Superior temporal gyrus (tissue), 1 donor: ENCODE measurements at regions not wholly inside any gene's neighbourhood (a gene's known extent, or its start where the extent isn't known, plus 50 kb on each side); places are given as distances from the start of the nearest gene placed in this dataset.
"Not testable (repeated sequence)": the region's sequence is repeated elsewhere in the genome, so short reads cannot be mapped to it uniquely, and the experiment has no call there.

Experiments used
- DNase-seq: peaks from one replicate; pipeline ENCODE4 v3.0.0-alpha.2; 2016; ENCODE audit errors: extremely low spot score

- DNase-seq = no peak
These were observed 265.3 kb upstream of the IL12A start for GRCh38 chr3:159723295-159723694.

DNA sequence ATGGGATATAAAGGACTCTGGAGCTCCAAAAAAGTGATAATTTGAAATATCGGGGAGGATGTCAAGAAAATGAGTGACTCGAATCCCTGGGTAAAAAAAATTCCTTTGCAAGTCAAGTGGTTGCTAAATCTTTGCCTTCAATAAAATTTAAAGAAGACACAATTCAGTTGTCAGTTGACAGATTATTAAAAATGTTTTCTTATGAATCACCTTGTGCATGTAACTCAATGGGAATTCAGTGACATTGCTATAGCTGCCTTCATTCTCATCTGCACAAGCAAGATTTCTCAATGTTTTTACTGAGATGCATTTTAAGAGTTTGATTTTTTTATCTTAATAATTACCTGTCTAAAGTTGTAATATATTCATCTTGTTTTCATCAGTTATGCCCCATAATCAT lies 264.0 kb upstream of the IL12A start:
- no peak for DNase-seq

GRCh38 chr3:159726231-159726964 lies 262.2 kb upstream of the IL12A start:
- DNase-seq = no peak

DNA sequence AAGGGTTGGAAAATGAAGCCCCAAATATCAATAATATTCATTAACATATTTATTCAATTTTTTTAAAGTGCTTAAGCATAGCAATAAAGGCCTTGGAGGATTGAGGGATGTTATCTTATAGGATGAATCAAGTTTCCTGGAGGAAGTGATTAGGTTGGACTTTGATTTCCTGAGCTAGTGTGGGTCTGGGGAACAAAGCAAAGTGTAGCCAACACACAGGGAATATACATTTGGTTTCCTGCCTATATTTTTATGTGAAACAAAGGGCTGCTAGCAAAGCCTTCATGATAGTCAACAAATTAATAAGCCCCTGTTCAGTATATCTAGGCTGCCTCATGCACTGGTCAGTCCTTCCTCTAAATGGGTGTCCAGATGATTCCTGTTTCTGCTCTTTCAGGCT lies 261.1 kb upstream of the IL12A start:
- no peak for DNase-seq

DNA sequence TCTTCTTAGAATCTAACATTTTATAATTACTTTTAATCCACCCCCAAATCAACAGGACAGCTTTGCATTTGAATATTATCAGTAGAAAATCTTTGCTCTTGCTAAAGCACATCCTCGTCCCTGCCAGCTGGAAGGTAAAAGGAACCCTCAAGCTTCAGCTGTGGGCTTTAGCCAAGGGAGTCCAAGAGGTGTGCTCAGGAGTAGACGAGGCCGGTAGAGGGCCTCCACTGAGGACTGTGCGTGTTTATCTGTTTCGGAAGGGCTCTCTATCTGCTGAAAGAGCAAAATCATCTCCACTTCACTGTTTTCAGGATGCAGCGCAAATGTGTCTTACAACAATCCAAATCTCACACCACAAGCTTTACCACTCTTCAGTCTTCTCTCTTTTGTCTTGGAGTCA lies 257.4 kb upstream of the IL12A start:
- no peak for DNase-seq

GRCh38 chr3:159732172-159733111 lies 256.2 kb upstream of the IL12A start:
- DNase-seq = no peak

GRCh38 chr3:159733194-159733860 lies 255.3 kb upstream of the IL12A start:
- no peak for DNase-seq

DNA sequence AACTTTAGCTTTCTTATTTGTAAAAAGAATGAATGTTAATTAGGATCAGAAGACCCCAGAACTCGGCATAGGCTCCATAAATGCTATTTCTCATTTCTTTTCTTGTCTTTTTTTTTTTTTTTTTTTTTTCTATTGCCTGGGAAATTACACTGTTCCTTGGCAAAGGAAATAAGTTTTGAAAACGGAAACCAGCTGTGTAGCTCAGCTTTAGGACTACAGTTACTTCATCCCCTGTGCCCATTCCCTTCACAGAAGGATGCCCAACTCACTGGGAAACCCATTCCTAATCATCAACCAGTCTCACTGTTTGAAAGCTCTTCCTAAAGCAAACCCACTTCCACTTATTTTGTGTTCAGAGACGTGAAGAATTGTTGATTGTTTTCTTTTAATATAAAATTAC lies 254.0 kb upstream of the IL12A start:
- no peak for DNase-seq

DNA sequence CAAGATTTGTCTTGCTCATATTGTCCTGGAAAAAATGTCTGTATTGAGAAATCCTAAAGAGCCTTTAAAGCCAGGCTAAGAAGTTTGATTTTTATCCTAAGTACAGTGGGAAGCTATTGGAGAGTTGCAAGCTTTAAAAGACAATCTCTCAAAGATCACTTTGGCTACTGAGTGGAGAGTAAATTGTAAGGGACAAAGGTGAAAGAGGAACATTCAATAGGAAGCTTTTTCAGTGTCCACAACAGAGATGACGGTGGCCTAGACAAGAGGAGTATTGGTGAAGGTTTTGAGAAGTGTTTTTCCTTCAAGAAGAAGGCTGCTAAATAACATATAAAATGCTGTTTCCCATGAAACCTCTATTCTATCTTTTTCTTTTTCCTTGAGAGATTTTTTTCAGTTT lies 249.5 kb upstream of the IL12A start:
- DNase-seq = no peak

GRCh38 chr3:159739969-159740368 lies 248.7 kb upstream of the IL12A start:
- no peak for DNase-seq

DNA sequence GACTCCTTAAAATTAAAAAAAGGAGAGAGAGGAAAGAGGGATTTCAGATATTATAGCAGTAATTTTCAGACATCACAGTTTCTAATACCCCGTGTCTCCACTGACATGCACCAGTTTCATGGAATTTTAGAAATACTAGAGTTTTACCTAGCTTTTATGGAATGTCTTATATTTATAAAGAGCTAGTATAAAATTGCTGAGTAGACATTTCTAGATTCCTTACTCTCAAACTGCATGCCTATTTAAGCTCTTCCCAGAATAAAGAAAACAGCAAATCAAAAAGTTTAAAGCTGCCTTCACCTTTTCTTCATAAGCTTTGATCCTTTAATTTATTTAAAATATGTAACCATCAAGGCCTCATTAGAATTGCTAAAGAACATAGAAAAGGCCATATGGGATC lies 247.4 kb upstream of the IL12A start:
- DNase-seq = no peak

DNA sequence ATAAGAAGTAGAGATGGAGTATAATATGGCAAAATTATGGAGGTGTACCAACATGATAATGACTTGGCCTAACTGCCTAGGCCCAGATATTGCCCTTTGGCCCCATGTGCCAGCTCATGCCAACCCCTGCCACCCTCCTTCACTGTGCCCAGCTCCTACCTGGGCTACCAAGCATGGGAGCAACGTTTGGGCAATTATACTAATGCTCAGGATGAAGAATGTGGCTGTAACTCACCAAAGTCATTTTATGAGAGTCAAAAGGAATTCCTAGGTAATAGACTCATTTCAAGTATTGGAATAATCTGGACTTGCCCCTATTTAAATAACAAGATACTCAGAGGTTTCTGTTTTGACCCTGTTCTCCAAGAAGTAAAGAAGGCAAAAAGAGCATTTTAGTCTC lies 240.2 kb upstream of the IL12A start:
- DNase-seq = no peak

DNA sequence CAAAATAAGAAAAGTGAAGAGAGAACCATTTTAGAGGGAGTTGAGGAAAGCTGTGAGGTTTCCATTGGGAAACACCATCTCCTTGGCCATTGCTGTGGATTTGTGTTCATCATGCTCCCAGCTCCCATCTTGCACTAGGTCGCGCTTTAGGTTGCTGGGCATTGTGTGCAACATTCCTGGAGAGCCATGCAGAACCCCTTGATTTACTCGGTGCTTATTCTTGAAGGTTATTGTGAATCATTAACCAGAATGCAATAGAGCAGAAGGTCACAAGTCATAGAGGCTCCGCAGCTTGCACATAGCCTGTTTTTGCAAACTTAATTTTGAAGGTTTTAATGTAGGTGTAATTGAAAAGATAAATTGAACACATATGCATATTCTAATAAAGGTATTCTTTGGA lies 239.2 kb upstream of the IL12A start:
- no peak for DNase-seq

DNA sequence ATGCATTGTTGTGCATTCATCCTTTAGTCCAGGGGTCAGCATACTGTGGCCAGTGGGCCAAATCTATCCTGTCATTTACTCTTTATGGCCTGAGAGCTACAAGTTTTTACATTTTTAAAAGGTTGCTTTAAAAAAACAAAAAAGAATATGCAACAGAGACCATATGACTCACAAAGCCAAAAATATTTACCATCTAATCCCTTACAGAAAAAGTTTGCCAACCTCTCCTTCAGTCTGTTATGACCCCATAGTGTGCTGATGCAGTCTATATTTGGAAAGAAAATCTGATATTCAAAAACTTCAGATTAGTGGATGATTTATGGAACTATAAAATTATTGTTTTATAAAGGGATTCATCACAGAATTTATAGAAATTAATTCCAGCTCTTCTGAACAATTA lies 237.5 kb upstream of the IL12A start:
- no peak for DNase-seq

GRCh38 chr3:159751752-159752151 lies 236.9 kb upstream of the IL12A start:
- DNase-seq = no peak

DNA sequence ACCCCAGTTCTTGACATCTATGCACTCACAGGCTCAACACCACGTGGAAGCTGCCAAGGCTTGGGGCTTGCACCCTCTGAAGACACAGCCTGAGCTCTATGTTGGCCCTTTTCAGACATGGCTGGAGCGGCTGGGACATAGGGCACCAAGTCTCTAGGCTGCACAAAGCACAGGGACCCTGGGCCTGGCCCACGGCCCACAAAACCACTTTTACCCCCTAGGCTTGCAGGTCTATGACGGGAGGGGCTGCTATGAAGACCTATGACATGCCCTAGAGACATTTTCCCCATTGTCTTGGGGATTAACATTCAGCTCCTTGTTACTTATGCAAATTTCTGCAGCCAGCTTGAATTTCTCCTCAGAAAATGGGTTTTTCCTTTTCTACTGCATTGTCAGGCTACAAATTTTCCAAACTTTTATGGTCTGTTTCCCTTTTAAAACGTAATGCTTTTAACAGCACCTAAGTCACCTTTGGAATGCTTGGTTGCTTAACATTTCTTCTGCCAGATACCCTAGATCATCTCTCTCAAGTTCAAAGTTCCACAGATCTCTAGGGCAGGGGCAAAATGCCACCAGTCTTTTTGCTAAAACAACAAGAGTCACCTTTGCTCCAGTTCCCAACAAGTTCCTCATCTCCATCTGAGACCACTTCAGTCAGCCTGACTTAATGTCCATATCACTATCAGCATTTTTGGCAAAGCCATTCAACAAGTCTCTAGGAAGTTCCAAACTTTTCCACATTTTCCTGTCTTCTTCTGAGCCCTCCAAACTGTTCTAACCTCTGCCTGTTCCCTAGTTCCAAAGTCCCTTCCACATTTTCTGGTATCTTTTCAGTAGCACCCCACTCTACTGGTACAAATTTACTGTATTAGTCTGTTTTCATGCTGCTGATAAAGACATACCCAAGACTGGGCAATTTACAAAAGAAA lies 232.1 kb upstream of the IL12A start:
- not testable (repeated sequence) for DNase-seq

DNA sequence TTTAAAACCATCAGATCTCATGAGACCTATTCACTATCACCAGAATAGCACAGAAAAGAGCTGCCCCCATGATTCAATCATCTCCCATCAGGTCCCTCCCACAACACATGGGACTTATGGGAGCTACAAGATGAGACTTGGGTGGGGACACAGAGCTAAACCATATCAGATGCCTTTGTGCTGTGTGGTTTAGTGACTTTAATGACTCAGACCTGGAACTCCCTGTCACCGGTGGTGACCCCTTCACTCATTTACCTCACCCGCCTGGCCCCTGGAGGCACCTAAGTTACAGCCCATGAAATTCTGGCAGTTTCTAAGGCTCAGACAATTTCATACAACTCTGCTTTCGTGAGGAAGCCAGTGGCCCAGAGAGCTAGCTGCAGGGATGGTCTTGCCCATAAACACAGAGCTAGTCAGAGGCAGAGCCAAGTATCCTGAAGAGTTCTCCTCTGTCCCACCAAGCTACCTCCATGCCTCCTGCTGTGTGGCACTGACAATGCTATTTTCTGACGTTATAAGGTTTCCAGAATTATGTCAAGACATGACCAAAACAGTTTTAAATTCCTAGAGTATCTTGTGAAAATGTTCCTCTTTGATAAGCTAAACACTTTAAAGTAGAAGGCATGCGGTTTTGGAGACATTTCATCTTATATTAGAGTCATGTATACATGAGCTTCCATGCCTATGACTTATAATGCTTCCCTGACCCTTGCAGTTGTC lies 231.1 kb upstream of the IL12A start:
- DNase-seq = no peak

DNA sequence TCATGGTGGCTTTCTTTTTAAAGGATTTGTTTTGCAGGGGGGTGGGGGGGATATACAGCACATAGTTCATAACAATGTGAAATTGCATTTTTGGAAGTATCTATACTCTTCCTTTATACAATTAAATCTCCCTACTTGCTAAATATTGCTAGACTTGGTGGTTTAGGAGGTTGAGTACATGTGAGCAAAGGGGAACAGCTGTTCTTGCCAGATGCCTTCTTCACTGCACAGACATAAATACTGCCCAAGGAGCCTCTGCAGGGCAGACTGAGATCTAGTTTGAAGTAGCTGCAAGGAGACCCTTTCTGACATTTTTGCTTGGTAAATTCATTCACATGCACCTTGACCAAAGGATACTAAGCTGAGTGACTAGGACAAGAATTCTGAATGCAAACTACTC lies 228.6 kb upstream of the IL12A start:
- no peak for DNase-seq

DNA sequence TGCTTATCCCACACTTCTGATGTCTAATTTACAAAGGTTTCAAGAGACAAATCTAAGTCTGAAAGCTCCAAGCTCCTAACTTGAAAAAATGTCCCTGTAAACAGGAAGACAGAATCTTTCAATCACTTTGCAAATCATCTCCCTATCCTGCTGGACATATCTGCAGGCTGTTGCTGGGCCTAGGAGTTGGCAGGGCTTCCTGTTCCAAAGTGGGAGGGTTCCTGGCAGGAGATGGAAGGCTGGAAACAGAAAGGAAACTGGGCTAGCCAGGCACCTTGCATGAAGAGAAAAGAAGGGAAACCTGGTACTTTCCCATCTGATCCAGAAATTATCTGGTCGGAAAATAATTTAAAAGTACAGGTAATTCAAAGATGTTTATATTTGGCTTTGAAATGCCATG lies 227.3 kb upstream of the IL12A start:
- DNase-seq = peak; percentile 59

DNA sequence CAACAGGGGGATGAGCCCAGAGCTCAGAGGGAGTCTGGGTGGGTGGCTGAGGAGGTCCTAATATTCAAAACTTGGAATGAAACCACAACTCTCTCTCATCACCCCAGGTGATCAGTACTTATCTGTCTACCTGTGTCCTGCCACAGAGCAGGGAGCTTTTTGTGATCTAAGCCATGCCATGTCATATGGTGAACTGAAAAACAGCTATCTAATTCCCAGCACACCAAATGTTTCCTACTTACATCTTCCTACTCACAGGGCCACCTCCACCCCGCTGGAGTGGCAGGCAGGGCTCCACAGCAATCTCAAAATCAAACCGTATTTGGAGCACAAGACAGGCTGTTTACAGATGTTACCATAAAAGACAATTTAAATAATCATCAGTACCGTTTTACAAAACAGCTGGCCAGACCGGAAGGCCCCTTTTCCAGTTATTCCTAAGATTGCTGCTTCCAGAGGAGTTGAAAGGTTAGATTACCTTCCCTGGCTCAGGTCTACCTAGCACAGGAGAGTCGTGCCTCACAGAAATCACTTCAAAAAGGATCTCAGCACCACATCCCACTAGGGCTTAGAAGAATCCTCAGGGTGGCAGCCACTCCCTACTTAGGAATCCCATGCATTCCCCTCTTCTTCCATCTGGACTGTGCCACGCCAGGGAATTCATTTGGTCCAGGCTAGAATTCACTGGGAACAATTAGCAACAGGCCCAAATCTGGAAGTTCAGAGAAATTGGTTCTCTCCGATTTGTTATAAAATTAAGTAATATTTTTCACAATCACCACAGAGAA lies 226.6 kb upstream of the IL12A start:
- DNase-seq = peak; percentile 48
